ENCODE measurements at regions not wholly inside any gene's neighbourhood (a gene's known extent, or its start where the extent isn't known, plus 50 kb on each side); places are given as distances from the start of the nearest gene placed in this dataset.

GRCh38 chr20:7622399-7622961 lies 317.8 kb downstream of the HAO1 start:
- WGBS, 2 donors (ENCODE audit: low coverage in 1 of 2), result 90% methylated on average over 19 of the region's 28 CpGs; no CpG with 5 or more reads in 1 of the 2 donors

GRCh38 chr20:7624886-7625285 lies 315.4 kb downstream of the HAO1 start:
- TF ChIP-seq EP300 (IDR thresholded peaks at IDR 0.05; ENCODE audit: low read depth) (no peak), POLR2AphosphoS5 (IDR thresholded peaks at IDR 0.05) (no peak), POLR2A (IDR thresholded peaks at IDR 0.05) (no peak)
- TF ChIP-seq, protein P1, sequence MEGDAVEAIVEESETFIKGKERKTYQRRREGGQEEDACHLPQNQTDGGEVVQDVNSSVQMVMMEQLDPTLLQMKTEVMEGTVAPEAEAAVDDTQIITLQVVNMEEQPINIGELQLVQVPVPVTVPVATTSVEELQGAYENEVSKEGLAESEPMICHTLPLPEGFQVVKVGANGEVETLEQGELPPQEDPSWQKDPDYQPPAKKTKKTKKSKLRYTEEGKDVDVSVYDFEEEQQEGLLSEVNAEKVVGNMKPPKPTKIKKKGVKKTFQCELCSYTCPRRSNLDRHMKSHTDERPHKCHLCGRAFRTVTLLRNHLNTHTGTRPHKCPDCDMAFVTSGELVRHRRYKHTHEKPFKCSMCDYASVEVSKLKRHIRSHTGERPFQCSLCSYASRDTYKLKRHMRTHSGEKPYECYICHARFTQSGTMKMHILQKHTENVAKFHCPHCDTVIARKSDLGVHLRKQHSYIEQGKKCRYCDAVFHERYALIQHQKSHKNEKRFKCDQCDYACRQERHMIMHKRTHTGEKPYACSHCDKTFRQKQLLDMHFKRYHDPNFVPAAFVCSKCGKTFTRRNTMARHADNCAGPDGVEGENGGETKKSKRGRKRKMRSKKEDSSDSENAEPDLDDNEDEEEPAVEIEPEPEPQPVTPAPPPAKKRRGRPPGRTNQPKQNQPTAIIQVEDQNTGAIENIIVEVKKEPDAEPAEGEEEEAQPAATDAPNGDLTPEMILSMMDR (IDR thresholded peaks at IDR 0.05), result no peak
- in situ Hi-C loops (cut with MboI; ENCODE audit: low pct_ligation_motif_present in 1 of 4, low pct_unique_long_range_greater_than_20kb in 1 of 4, low sequenced_read_pairs in 3 of 4), result no loop called here
- Histone ChIP-seq H3K4me3 (no peak overlapping the region), H3K36me3 (no peaks in the 10 kb centered on the region), H3K27me3 (no peaks in the 10 kb centered on the region), H3K27ac (no peak overlapping the region), H3K9me3 (no peaks in the 10 kb centered on the region), H3K4me1 (no peaks in the 10 kb centered on the region)
- WGBS, 2 donors (ENCODE audit: low coverage in 1 of 2), result 67 to 72% methylated on average over 5 of the region's 5 CpGs
- intact Hi-C loops (cut with DNase I; ENCODE audit: low total_unique reads), result no loop called here
- no peak for DNase-seq

More at GRCh38 chr20:7622399-7622961, 317.8 kb downstream of the HAO1 start:
- no peaks in the 10 kb centered on the region for H3K27me3 ChIP-seq
- TF ChIP-seq, protein P1 (IDR thresholded peaks at IDR 0.05), result no peak
- TF ChIP-seq POLR2AphosphoS5 (IDR thresholded peaks at IDR 0.05), result no peak
- TF ChIP-seq POLR2A (IDR thresholded peaks at IDR 0.05), result no peak
- no peak for TF ChIP-seq EP300 (IDR thresholded peaks at IDR 0.05; ENCODE audit: low read depth)
- no peaks in the 10 kb centered on the region for H3K9me3 ChIP-seq
- no peaks in the 10 kb centered on the region for H3K36me3 ChIP-seq
- no peaks in the 10 kb centered on the region for H3K4me1 ChIP-seq
- in situ Hi-C loops (cut with MboI; ENCODE audit: low pct_ligation_motif_present in 1 of 4, low pct_unique_long_range_greater_than_20kb in 1 of 4, low sequenced_read_pairs in 3 of 4), result no loop called here
- intact Hi-C loops (cut with DNase I; ENCODE audit: low total_unique reads), result no loop called here
- no peak overlapping the region for H3K27ac ChIP-seq
- H3K4me3 ChIP-seq, result no peak overlapping the region
- DNase-seq, result no peak

GRCh38 chr20:7627734-7628663 lies 312.3 kb downstream of the HAO1 start:
- WGBS, 2 donors (ENCODE audit: low coverage in 1 of 2), result 71 to 74% methylated on average over 5 of the region's 5 CpGs

DNA sequence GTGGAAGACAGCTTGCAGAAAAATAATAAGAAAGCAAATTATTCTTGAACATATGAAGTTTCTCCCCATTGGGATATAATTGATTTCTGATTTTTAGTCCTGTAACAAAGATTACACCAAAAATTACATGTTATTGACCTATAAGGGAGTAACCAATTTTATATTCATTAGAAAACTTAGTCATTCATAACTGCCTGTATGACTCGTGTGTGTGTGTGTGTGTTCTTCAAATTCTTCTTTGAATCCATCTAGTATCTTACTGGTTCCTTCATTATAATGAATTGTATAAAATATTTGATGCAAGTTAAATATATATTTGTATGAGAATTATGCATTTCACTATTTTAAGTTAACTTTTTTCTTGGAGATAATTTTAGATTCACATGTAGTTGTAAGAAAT lies 310.4 kb downstream of the HAO1 start:
- no peaks in the 10 kb centered on the region for H3K27me3 ChIP-seq
- in situ Hi-C loops (cut with MboI; ENCODE audit: low pct_ligation_motif_present in 1 of 4, low pct_unique_long_range_greater_than_20kb in 1 of 4, low sequenced_read_pairs in 3 of 4), result no loop called here
- no peaks in the 10 kb centered on the region for H3K9me3 ChIP-seq
- WGBS, 2 donors (ENCODE audit: low coverage in 1 of 2), result 14 to 41% methylated on average over 1 of the region's 1 CpG
- TF ChIP-seq POLR2A (IDR thresholded peaks at IDR 0.05) (no peak), EP300 (IDR thresholded peaks at IDR 0.05; ENCODE audit: low read depth) (no peak), POLR2AphosphoS5 (IDR thresholded peaks at IDR 0.05) (no peak)
- TF ChIP-seq, protein P1 (IDR thresholded peaks at IDR 0.05), result no peak
- H3K4me1 ChIP-seq, result no peaks in the 10 kb centered on the region
- no peak overlapping the region for H3K27ac ChIP-seq
- no peak for DNase-seq
- intact Hi-C loops (cut with DNase I; ENCODE audit: low total_unique reads), result loop anchor here (2.0 kb wide), 1 partner anchor 13 kb away; no protein-coding TSS in a partner anchor
- no peak overlapping the region for H3K4me3 ChIP-seq
- H3K36me3 ChIP-seq, result no peaks in the 10 kb centered on the region

More at GRCh38 chr20:7627734-7628663, 312.3 kb downstream of the HAO1 start:
- H3K4me3 ChIP-seq, result no peak overlapping the region
- no peak for TF ChIP-seq POLR2A (IDR thresholded peaks at IDR 0.05)
- TF ChIP-seq, protein P1 (IDR thresholded peaks at IDR 0.05), result no peak
- no peak for TF ChIP-seq POLR2AphosphoS5 (IDR thresholded peaks at IDR 0.05)
- TF ChIP-seq EP300 (IDR thresholded peaks at IDR 0.05; ENCODE audit: low read depth), result no peak
- no peaks in the 10 kb centered on the region for H3K4me1 ChIP-seq
- no peak for DNase-seq
- H3K36me3 ChIP-seq, result no peaks in the 10 kb centered on the region
- H3K27me3 ChIP-seq, result no peaks in the 10 kb centered on the region
- no peak overlapping the region for H3K27ac ChIP-seq
- in situ Hi-C loops (cut with MboI; ENCODE audit: low pct_ligation_motif_present in 1 of 4, low pct_unique_long_range_greater_than_20kb in 1 of 4, low sequenced_read_pairs in 3 of 4) (no loop called here), intact Hi-C loops (cut with DNase I; ENCODE audit: low total_unique reads) (no loop called here)
- H3K9me3 ChIP-seq, result no peaks in the 10 kb centered on the region

All from transverse colon (tissue), 4 donors.